ENCODE measurements at regions not wholly inside any gene's neighbourhood (a gene's known extent, or its start where the extent isn't known, plus 50 kb on each side); places are given as distances from the start of the nearest gene placed in this dataset.

DNA sequence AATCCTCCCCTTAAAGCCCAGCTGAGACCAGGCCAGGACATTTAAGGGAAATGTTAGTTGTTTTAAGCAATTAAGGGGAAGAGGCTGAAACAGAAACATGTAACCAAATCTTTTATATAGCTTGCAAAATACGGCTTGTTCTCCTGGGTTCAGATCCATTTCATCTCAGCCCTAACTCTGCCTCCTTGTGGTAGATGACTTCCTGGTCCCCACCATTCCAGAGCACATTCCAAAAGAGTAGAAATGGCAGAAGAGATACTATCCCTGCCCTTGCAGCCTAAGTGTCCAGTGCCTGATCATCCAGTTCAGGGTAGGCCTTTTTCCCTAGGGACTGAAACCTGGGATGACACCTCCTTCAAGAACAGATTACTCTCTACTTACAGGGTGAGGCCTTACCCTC is 266.2 kb upstream of the VEPH1 start:
- H3K9me2 ChIP-seq (ENCODE audit: insufficient read depth, low read length) = no peaks in the 10 kb centered on the region
- no peaks in the 10 kb centered on the region for H3K36me3 ChIP-seq (ENCODE audit: insufficient read depth, low read length)
- no peaks in the 10 kb centered on the region for H4K20me1 ChIP-seq (ENCODE audit: insufficient read depth)
- H3K4me3 ChIP-seq (ENCODE audit: low read length) = no peak overlapping the region
- no peaks in the 10 kb centered on the region for H3F3A ChIP-seq (ENCODE audit: insufficient read depth, low read length, poor library complexity, severe bottlenecking)
- H3K27ac ChIP-seq (ENCODE audit: low read length) = no peak overlapping the region
- no peak overlapping the region for H3K9ac ChIP-seq (ENCODE audit: low read length)
- no peak overlapping the region for H2AFZ ChIP-seq (ENCODE audit: low read depth, low read length)
- H3K9me3 ChIP-seq (ENCODE audit: low read length) = no peaks in the 10 kb centered on the region
- no peaks in the 10 kb centered on the region for H3K27me3 ChIP-seq (ENCODE audit: insufficient read depth, low read depth, low read length)
- H3K79me2 ChIP-seq (replicated peaks; ENCODE audit: insufficient read depth, low read length) = no peaks in the 10 kb centered on the region
- TF ChIP-seq SMC3 (conservative IDR thresholded peaks at IDR 0.05; ENCODE audit: poor library complexity) = no peak
- no peak for TF ChIP-seq POLR2AphosphoS5 (IDR thresholded peaks at IDR 0.05)
- TF ChIP-seq, protein P1, sequence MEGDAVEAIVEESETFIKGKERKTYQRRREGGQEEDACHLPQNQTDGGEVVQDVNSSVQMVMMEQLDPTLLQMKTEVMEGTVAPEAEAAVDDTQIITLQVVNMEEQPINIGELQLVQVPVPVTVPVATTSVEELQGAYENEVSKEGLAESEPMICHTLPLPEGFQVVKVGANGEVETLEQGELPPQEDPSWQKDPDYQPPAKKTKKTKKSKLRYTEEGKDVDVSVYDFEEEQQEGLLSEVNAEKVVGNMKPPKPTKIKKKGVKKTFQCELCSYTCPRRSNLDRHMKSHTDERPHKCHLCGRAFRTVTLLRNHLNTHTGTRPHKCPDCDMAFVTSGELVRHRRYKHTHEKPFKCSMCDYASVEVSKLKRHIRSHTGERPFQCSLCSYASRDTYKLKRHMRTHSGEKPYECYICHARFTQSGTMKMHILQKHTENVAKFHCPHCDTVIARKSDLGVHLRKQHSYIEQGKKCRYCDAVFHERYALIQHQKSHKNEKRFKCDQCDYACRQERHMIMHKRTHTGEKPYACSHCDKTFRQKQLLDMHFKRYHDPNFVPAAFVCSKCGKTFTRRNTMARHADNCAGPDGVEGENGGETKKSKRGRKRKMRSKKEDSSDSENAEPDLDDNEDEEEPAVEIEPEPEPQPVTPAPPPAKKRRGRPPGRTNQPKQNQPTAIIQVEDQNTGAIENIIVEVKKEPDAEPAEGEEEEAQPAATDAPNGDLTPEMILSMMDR (IDR thresholded peaks at IDR 0.05; ENCODE audit: poor library complexity, severe bottlenecking) = no peak
- TF ChIP-seq, protein P2, sequence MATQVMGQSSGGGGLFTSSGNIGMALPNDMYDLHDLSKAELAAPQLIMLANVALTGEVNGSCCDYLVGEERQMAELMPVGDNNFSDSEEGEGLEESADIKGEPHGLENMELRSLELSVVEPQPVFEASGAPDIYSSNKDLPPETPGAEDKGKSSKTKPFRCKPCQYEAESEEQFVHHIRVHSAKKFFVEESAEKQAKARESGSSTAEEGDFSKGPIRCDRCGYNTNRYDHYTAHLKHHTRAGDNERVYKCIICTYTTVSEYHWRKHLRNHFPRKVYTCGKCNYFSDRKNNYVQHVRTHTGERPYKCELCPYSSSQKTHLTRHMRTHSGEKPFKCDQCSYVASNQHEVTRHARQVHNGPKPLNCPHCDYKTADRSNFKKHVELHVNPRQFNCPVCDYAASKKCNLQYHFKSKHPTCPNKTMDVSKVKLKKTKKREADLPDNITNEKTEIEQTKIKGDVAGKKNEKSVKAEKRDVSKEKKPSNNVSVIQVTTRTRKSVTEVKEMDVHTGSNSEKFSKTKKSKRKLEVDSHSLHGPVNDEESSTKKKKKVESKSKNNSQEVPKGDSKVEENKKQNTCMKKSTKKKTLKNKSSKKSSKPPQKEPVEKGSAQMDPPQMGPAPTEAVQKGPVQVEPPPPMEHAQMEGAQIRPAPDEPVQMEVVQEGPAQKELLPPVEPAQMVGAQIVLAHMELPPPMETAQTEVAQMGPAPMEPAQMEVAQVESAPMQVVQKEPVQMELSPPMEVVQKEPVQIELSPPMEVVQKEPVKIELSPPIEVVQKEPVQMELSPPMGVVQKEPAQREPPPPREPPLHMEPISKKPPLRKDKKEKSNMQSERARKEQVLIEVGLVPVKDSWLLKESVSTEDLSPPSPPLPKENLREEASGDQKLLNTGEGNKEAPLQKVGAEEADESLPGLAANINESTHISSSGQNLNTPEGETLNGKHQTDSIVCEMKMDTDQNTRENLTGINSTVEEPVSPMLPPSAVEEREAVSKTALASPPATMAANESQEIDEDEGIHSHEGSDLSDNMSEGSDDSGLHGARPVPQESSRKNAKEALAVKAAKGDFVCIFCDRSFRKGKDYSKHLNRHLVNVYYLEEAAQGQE (IDR thresholded peaks at IDR 0.05; ENCODE audit: borderline replicate concordance) = no peak
- TF ChIP-seq EZH2 (IDR thresholded peaks at IDR 0.05; ENCODE audit: borderline replicate concordance, insufficient read depth, low read length, poor library complexity, severe bottlenecking) = no peak
- no peak for TF ChIP-seq MXI1 (conservative IDR thresholded peaks at IDR 0.05; ENCODE audit: poor library complexity, severe bottlenecking)
- TF ChIP-seq RAD21 (conservative IDR thresholded peaks at IDR 0.05) = no peak
- TF ChIP-seq TAF1 (IDR thresholded peaks at IDR 0.05; ENCODE audit: low read depth) = no peak
- no peak for TF ChIP-seq EP300 (conservative IDR thresholded peaks at IDR 0.05; ENCODE audit: poor library complexity, severe bottlenecking)
- H3K4me2 ChIP-seq (ENCODE audit: low read length) = no peak overlapping the region

DNA sequence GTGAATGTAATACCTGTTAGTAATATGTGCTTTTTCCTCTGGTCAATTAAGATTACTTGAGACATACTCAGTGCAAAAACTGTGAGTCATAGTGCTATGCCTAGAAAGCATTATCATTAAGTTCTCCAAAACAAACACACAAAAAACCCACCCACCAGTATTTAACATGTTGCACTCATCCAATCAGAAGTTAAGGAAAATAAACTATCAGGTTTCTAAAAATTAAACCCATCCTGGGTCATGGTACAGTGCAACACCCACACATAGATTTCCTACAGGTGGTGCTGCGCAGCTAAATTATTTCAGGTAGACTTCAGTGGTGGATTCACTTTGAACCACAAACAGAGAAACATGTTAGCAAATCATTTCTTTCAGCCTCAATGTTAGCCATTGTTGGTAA is 264.4 kb upstream of the VEPH1 start:
- TF ChIP-seq POLR2AphosphoS5 (IDR thresholded peaks at IDR 0.05) (no peak), RAD21 (conservative IDR thresholded peaks at IDR 0.05) (no peak), EZH2 (IDR thresholded peaks at IDR 0.05; ENCODE audit: borderline replicate concordance, insufficient read depth, low read length, poor library complexity, severe bottlenecking) (no peak), TAF1 (IDR thresholded peaks at IDR 0.05; ENCODE audit: low read depth) (no peak), SMC3 (conservative IDR thresholded peaks at IDR 0.05; ENCODE audit: poor library complexity) (no peak), MXI1 (conservative IDR thresholded peaks at IDR 0.05; ENCODE audit: poor library complexity, severe bottlenecking) (no peak), EP300 (conservative IDR thresholded peaks at IDR 0.05; ENCODE audit: poor library complexity, severe bottlenecking) (no peak)
- TF ChIP-seq, protein P1 (IDR thresholded peaks at IDR 0.05; ENCODE audit: poor library complexity, severe bottlenecking) = no peak
- TF ChIP-seq, protein P2 (IDR thresholded peaks at IDR 0.05; ENCODE audit: borderline replicate concordance) = no peak
- Histone ChIP-seq H3K79me2 (replicated peaks; ENCODE audit: insufficient read depth, low read length) (no peaks in the 10 kb centered on the region), H3F3A (ENCODE audit: insufficient read depth, low read length, poor library complexity, severe bottlenecking) (no peaks in the 10 kb centered on the region), H4K20me1 (ENCODE audit: insufficient read depth) (no peaks in the 10 kb centered on the region), H3K9ac (ENCODE audit: low read length) (no peak overlapping the region), H3K9me2 (ENCODE audit: insufficient read depth, low read length) (no peaks in the 10 kb centered on the region), H2AFZ (ENCODE audit: low read depth, low read length) (no peak overlapping the region), H3K27ac (ENCODE audit: low read length) (no peak overlapping the region), H3K9me3 (ENCODE audit: low read length) (no peaks in the 10 kb centered on the region), H3K4me2 (ENCODE audit: low read length) (no peak overlapping the region), H3K4me3 (ENCODE audit: low read length) (no peak overlapping the region), H3K27me3 (ENCODE audit: insufficient read depth, low read depth, low read length) (no peaks in the 10 kb centered on the region), H3K36me3 (ENCODE audit: insufficient read depth, low read length) (no peaks in the 10 kb centered on the region)
